ENCODE measurements at regions not wholly inside any gene's neighbourhood (a gene's known extent, or its start where the extent isn't known, plus 50 kb on each side); places are given as distances from the start of the nearest gene placed in this dataset.

DNA sequence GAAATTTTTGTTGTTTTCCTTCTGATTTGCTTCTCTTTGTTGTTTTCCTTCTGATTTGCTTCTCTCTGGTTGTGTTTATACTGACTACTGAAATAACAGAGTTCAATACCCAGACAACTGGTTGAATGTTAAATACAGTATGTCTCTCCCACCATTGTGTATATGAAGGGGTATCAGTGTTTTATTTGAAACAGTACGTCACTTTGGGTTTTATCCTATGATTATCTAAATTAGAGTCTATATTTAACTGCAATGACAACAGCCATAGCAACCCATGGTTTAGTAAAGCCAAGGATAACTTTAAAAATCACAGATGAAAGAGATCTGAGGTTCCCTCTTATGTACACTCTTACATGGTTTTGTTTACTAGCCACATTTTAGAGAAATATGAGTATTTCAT lies 141.3 kb downstream of the GNAT3 start:
- no peak for TF ChIP-seq RAD21 (IDR thresholded peaks at IDR 0.05)
- TF ChIP-seq, protein P1, sequence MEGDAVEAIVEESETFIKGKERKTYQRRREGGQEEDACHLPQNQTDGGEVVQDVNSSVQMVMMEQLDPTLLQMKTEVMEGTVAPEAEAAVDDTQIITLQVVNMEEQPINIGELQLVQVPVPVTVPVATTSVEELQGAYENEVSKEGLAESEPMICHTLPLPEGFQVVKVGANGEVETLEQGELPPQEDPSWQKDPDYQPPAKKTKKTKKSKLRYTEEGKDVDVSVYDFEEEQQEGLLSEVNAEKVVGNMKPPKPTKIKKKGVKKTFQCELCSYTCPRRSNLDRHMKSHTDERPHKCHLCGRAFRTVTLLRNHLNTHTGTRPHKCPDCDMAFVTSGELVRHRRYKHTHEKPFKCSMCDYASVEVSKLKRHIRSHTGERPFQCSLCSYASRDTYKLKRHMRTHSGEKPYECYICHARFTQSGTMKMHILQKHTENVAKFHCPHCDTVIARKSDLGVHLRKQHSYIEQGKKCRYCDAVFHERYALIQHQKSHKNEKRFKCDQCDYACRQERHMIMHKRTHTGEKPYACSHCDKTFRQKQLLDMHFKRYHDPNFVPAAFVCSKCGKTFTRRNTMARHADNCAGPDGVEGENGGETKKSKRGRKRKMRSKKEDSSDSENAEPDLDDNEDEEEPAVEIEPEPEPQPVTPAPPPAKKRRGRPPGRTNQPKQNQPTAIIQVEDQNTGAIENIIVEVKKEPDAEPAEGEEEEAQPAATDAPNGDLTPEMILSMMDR (IDR thresholded peaks at IDR 0.05; ENCODE audit: low read depth, low read length, missing input control) = no peak

Data from liver (tissue), 3 donors.